A549 (cell line): ENCODE measurements at regions not wholly inside any gene's neighbourhood (a gene's known extent, or its start where the extent isn't known, plus 50 kb on each side); places are given as distances from the start of the nearest gene placed in this dataset.

Experiments
- ATAC-seq, 2 experiments: fragments of 200-7000 bp in 1 of 2; fragments of >200 bp in 1 of 2; cut with Nextera tagmentation in 1 of 2; cut with Tn5 transposase in 1 of 2; 3 replicates each; pipeline versions ENCODE4 v1.8.0 to v1.9.1; 2018 to 2020; ENCODE audit warnings: mild to moderate bottlenecking in 1 of 2, moderate library complexity in 1 of 2
- CTCF ChIA-PET: fragments of 300-600 bp; sonication (Branson Sonifier 250); formaldehyde crosslinking; extraction: SDS; loops from one replicate; lab custom pipeline; 2021; ENCODE audit warnings: antibody characterized with exemption, inconsistent platforms; lab: Yijun Ruan, JAX
- POLR2A ChIA-PET: fragments of 350-600 bp; formaldehyde crosslinking; extraction: SDS; loops from one replicate; lab custom pipeline; 2021; ENCODE audit warnings: antibody characterized with exemption, inconsistent platforms; lab: Yijun Ruan, JAX
- DNase-seq, 2 experiments: peaks; one replicate each; pipeline versions ENCODE4 v3.0.0 to v3.0.0-alpha.2; 2011 to 2016; ENCODE audit warnings: low read depth in 1 of 2, low spot score in 1 of 2
- FAIRE-seq: peaks from 2 replicates; lab custom pipeline; 2011; peaks lifted over from hg19 to GRCh38; lab: Jason Lieb, UNC
- H3K27ac ChIP-seq, 2 experiments: fragments of >200 bp; sonication (Bioruptor Twin); formaldehyde crosslinking; 3 replicates each; pipeline ENCODE4 v1.5.1; 2016 to 2017
- H3K4me1 ChIP-seq: fragments of >200 bp; sonication (Bioruptor Twin); formaldehyde crosslinking; 3 replicates; pipeline ENCODE4 v1.6.1; 2016
- H3K4me2 ChIP-seq: fragments of >200 bp; sonication (Bioruptor Twin); formaldehyde crosslinking; 3 replicates; pipeline ENCODE4 v1.6.1; 2016
- H3K4me3 ChIP-seq: fragments of >200 bp; sonication (Bioruptor Twin); formaldehyde crosslinking; 3 replicates; pipeline ENCODE4 v1.5.1; 2016
- H3K9me3 ChIP-seq: fragments of >200 bp; sonication (Bioruptor Twin); formaldehyde crosslinking; 3 replicates; pipeline ENCODE4 v1.6.1; 2016
- BCL3 ChIP-seq: fragments of >200 bp; sonication (Bioruptor Twin); formaldehyde crosslinking; IDR thresholded peaks from 3 replicates; pipeline ENCODE4 v1.6.1; 2016
- CBX2 ChIP-seq: fragments of 200-600 bp; sonication (generic); IDR thresholded peaks from 2 replicates; pipeline ENCODE4 v1.6.1; 2016; ENCODE audit warnings: low read depth, mild to moderate bottlenecking, borderline replicate concordance
- CHD4 ChIP-seq: fragments of 200-600 bp; sonication (generic); IDR thresholded peaks from 2 replicates; pipeline ENCODE4 v1.6.1; 2016; ENCODE audit warnings: antibody characterized with exemption, mild to moderate bottlenecking, borderline replicate concordance
- E2F6 ChIP-seq: IDR thresholded peaks from 2 replicates; pipeline ENCODE4 v1.6.1; 2012; ENCODE audit warnings: low read depth, borderline replicate concordance
- ELK1 ChIP-seq: fragments of 150-350 bp; IDR thresholded peaks from 2 replicates; pipeline ENCODE4 v1.6.1; 2014; ENCODE audit warnings: low read depth, mild to moderate bottlenecking, low read length
- EP300 ChIP-seq, 2 experiments: fragments of >200 bp; sonication (Bioruptor Twin); formaldehyde crosslinking; IDR thresholded peaks; 2 replicates in 1 of 2; 3 replicates in 1 of 2; pipeline ENCODE4 v1.6.1; 2016 to 2017
- FOXS1 ChIP-seq: fragments of 250-450 bp; sonication (Bioruptor Pico); IDR thresholded peaks from 2 replicates; pipeline ENCODE4 v1.5.0; 2020; ENCODE audit warnings: mild to moderate bottlenecking, moderate library complexity
- GATA3 ChIP-seq: IDR thresholded peaks from 2 replicates; pipeline ENCODE4 v1.6.1; 2012; ENCODE audit warnings: borderline replicate concordance
- HEYL ChIP-seq: fragments of 250-450 bp; sonication (Bioruptor Pico); IDR thresholded peaks from 2 replicates; pipeline ENCODE4 v1.8.0; 2021; ENCODE audit warnings: mild to moderate bottlenecking, moderate library complexity
- HOXA7 ChIP-seq: fragments of 250-450 bp; sonication (Bioruptor Pico); IDR thresholded peaks from 2 replicates; pipeline ENCODE4 v1.5.0; 2020; ENCODE audit warnings: mild to moderate bottlenecking, moderate library complexity
- HOXB5 ChIP-seq: fragments of 250-450 bp; sonication (Bioruptor Pico); IDR thresholded peaks from 2 replicates; pipeline ENCODE4 v1.5.0; 2020; ENCODE audit warnings: mild to moderate bottlenecking, moderate library complexity
- KDM1A ChIP-seq: fragments of 200-600 bp; sonication (generic); IDR thresholded peaks from 2 replicates; pipeline ENCODE4 v1.6.1; 2016; ENCODE audit warnings: low read depth, mild to moderate bottlenecking
- KDM5A ChIP-seq: fragments of 200-600 bp; sonication (generic); IDR thresholded peaks from 2 replicates; pipeline ENCODE4 v1.6.1; 2016; ENCODE audit warnings: antibody characterized with exemption, mild to moderate bottlenecking
- MAFK ChIP-seq: fragments of 450-650 bp; IDR thresholded peaks from 2 replicates; pipeline ENCODE4 v1.6.1; 2014; ENCODE audit not compliant: partially characterized antibody
- NFE2L2 ChIP-seq: fragments of 150-350 bp; conservative IDR thresholded peaks from 2 replicates; pipeline ENCODE4 v1.6.1; 2014; ENCODE audit warnings: low read length
- PHF8 ChIP-seq: fragments of 200-600 bp; sonication (generic); IDR thresholded peaks from 2 replicates; pipeline ENCODE4 v1.6.1; 2016; ENCODE audit warnings: low read depth, mild to moderate bottlenecking, antibody characterized with exemption, moderate library complexity, borderline replicate concordance
- POLR2A ChIP-seq: IDR thresholded peaks from 2 replicates; pipeline ENCODE4 v1.6.1; 2012; ENCODE audit warnings: mild to moderate bottlenecking, low read length
- POLR2AphosphoS2 ChIP-seq: conservative IDR thresholded peaks from 2 replicates; pipeline ENCODE4 v1.6.1; 2012; ENCODE audit warnings: low read length, improper control_type of control experiment, inconsistent platforms
- RARB ChIP-seq: fragments of 250-450 bp; sonication (Bioruptor Pico); IDR thresholded peaks from 2 replicates; pipeline ENCODE4 v1.8.0; 2021; ENCODE audit warnings: mild to moderate bottlenecking, moderate library complexity
- RCOR1 ChIP-seq: fragments of 150-350 bp; IDR thresholded peaks from 2 replicates; pipeline ENCODE4 v1.6.1; 2014; ENCODE audit warnings: antibody characterized with exemption, low read length, low read depth
- RFX5 ChIP-seq: fragments of 450-650 bp; IDR thresholded peaks from 2 replicates; pipeline ENCODE4 v1.7.1; 2014; ENCODE audit warnings: antibody characterized with exemption, mild to moderate bottlenecking, moderate library complexity
- TP53 ChIP-seq: fragments of 250-450 bp; sonication (Bioruptor Pico); IDR thresholded peaks from 2 replicates; pipeline ENCODE4 v1.5.0; 2021; ENCODE audit warnings: mild to moderate bottlenecking, moderate library complexity
- ZC3H11A ChIP-seq: fragments of 450-650 bp; IDR thresholded peaks from 2 replicates; pipeline ENCODE4 v1.6.1; 2014; ENCODE audit warnings: antibody characterized with exemption, mild to moderate bottlenecking
- ZNF302 ChIP-seq: fragments of 250-450 bp; sonication (Bioruptor Pico); IDR thresholded peaks from 2 replicates; pipeline ENCODE4 v1.9.0; 2021; ENCODE audit warnings: inconsistent platforms, mild to moderate bottlenecking, moderate library complexity
- WGBS: methylation state at CpG from one replicate; pipeline ENCODE4 v1.1.6; 2017; ENCODE audit errors: missing lambda C conversion rate; 5-methylcytosine and 5-hydroxymethylcytosine counted together
- TF ChIP-seq, protein P1 (sequence below): fragments of 200-600 bp; sonication (generic); IDR thresholded peaks from 2 replicates; pipeline ENCODE4 v1.6.1; 2016; ENCODE audit warnings: antibody characterized with exemption, mild to moderate bottlenecking, moderate library complexity
- TF ChIP-seq, protein P2 (sequence below): fragments of >200 bp; sonication (Bioruptor Twin); formaldehyde crosslinking; IDR thresholded peaks from 2 replicates; pipeline ENCODE4 v1.6.1; 2016

GRCh38 chr14:100425429-100425827, 102.3 kb downstream of the SLC25A47 start:
- Histone ChIP-seq H3K4me3 (no peak overlapping the region), H3K9me3 (no peaks in the 10 kb centered on the region), H3K4me1 (peaks cover 24% of the 10 kb centered on the region), H3K27ac (peak overlapping the region in 1 of 2 experiments; percentile 50; a peak in 2 of 6 replicates), H3K4me2 (0 out of 3 replicates have a peak overlapping the region, but pooled peaks have one; percentile 12)
- no peak for FAIRE-seq
- DNase-seq, result no peak
- 82% methylated on average over 7 of the region's 7 CpGs for WGBS
- no peak for TF ChIP-seq PHF8
- no peak for TF ChIP-seq RARB (CRISPR knock-in tag)
- TF ChIP-seq E2F6, result no peak
- TF ChIP-seq RFX5, result no peak
- TF ChIP-seq HOXA7 (CRISPR knock-in tag), result no peak
- TF ChIP-seq GATA3, result no peak
- no peak for TF ChIP-seq POLR2A
- TF ChIP-seq BCL3, result no peak
- no peak for TF ChIP-seq ELK1
- no peak for TF ChIP-seq ZNF302
- TF ChIP-seq ZC3H11A, result no peak
- no peak for TF ChIP-seq NFE2L2
- TF ChIP-seq, protein P1, sequence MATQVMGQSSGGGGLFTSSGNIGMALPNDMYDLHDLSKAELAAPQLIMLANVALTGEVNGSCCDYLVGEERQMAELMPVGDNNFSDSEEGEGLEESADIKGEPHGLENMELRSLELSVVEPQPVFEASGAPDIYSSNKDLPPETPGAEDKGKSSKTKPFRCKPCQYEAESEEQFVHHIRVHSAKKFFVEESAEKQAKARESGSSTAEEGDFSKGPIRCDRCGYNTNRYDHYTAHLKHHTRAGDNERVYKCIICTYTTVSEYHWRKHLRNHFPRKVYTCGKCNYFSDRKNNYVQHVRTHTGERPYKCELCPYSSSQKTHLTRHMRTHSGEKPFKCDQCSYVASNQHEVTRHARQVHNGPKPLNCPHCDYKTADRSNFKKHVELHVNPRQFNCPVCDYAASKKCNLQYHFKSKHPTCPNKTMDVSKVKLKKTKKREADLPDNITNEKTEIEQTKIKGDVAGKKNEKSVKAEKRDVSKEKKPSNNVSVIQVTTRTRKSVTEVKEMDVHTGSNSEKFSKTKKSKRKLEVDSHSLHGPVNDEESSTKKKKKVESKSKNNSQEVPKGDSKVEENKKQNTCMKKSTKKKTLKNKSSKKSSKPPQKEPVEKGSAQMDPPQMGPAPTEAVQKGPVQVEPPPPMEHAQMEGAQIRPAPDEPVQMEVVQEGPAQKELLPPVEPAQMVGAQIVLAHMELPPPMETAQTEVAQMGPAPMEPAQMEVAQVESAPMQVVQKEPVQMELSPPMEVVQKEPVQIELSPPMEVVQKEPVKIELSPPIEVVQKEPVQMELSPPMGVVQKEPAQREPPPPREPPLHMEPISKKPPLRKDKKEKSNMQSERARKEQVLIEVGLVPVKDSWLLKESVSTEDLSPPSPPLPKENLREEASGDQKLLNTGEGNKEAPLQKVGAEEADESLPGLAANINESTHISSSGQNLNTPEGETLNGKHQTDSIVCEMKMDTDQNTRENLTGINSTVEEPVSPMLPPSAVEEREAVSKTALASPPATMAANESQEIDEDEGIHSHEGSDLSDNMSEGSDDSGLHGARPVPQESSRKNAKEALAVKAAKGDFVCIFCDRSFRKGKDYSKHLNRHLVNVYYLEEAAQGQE, result no peak
- TF ChIP-seq HOXB5 (CRISPR knock-in tag), result no peak
- no peak for TF ChIP-seq FOXS1 (CRISPR knock-in tag)
- CTCF ChIA-PET, result interaction anchor here (1.0 to 14.8 kb wide), 8 partner anchors 8 to 227 kb away, joined by 3 to 292 read pairs (median 6); no protein-coding TSS in a partner anchor
- POLR2A ChIA-PET, result no interaction called here
- ATAC-seq, result no peak

DNA sequence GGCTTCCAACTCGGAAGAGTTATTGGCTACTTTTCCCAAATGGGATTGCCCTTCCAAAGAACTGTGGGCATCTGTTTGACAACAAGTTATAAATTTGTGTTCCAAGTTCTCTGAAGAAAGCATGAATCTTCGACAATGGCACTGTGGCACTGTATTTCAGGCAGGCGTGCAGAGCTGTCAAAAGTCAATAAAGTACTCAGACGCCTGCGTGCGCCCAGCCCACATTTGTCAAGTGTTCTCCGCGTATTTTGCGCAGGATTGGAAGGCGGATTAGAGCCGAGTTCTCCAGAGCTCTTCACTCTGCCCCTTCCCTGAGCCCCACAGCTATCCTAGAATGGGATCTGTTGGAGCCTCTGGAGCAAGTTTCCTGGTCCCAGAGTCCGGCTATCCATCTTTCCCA, 103.2 kb downstream of the SLC25A47 start:
- 95% methylated on average over 12 of the region's 12 CpGs for WGBS
- DNase-seq (no peak), FAIRE-seq (no peak), ATAC-seq (no peak)
- no peak overlapping the region for H3K4me2 ChIP-seq
- H3K4me1 ChIP-seq, result peaks cover 24% of the 10 kb centered on the region
- CTCF ChIA-PET, result interaction anchor here (0.9 to 14.8 kb wide), 9 partner anchors 9 to 226 kb away, joined by 3 to 292 read pairs (median 5); no protein-coding TSS in a partner anchor
- no peaks in the 10 kb centered on the region for H3K9me3 ChIP-seq
- TF ChIP-seq FOXS1 (CRISPR knock-in tag) (no peak), CHD4 (no peak), CBX2 (no peak), POLR2A (no peak), KDM5A (no peak), KDM1A (no peak), GATA3 (no peak), HOXA7 (CRISPR knock-in tag) (no peak), MAFK (no peak), RCOR1 (no peak), TP53 (CRISPR knock-in tag) (no peak), POLR2AphosphoS2 (no peak), ZNF302 (no peak), NFE2L2 (no peak), PHF8 (no peak), EP300 (IDR thresholded peaks at IDR 0.05) (no peak), HEYL (no peak), RFX5 (no peak)
- TF ChIP-seq, protein P2, sequence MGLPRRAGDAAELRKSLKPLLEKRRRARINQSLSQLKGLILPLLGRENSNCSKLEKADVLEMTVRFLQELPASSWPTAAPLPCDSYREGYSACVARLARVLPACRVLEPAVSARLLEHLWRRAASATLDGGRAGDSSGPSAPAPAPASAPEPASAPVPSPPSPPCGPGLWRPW, result no peak
- no peak overlapping the region for H3K4me3 ChIP-seq
- no peak overlapping the region for H3K27ac ChIP-seq
- POLR2A ChIA-PET, result interaction anchor here (1.6 kb wide), 1 partner anchor 9 kb away, joined by 4 read pairs; no protein-coding TSS in a partner anchor
